ENCODE measurements at regions not wholly inside any gene's neighbourhood (a gene's known extent, or its start where the extent isn't known, plus 50 kb on each side); places are given as distances from the start of the nearest gene placed in this dataset.

- intact Hi-C loops (cut with micrococcal nuclease): no loop called here
- Histone ChIP-seq H3K36me3 (ENCODE audit: insufficient read depth, low read length) (no peaks in the 10 kb centered on the region), H3K9me3 (ENCODE audit: control insufficient read depth in 1 of 2, low read length in 2 of 2) (no peaks in the 10 kb centered on the region), H3K27ac (ENCODE audit: low read depth, low read length) (no peak overlapping the region), H3K27me3 (ENCODE audit: insufficient read depth, low read length) (no peaks in the 10 kb centered on the region), H3K4me1 (ENCODE audit: insufficient read depth, low read length) (peaks cover 59% of the 10 kb centered on the region), H3K4me3 (ENCODE audit: low read length in 2 of 2) (no peak overlapping the region)
- Mint-ChIP-seq H3K4me3 (peak overlapping the region; percentile 14 to 82 (median 56)), H3K27me3 (no peaks in the 10 kb centered on the region), H3K36me3 (peaks cover 0 to 3% of the 10 kb centered on the region in 2 donors), H3K4me1 (peaks cover 18 to 73% (median 52%) of the 10 kb centered on the region in 4 donors), H3K27ac (peak overlapping the region; percentile 61 to 96 (median 91)), H3K9me3 (peaks cover 0 to 14% (median 2%) of the 10 kb centered on the region in 8 donors)
- DNase-seq: peak in 4 of 5 donors; percentile 12 to 41 (median 28)
- ChIA-PET POLR2A (ENCODE audit: partially characterized antibody) (interaction anchor here (1.3 kb wide), 1 partner anchor 13 kb away, joined by 3 read pairs; no protein-coding TSS in a partner anchor), CTCF (ENCODE audit: partially characterized antibody) (no interaction called here)
Measured at GRCh38 chr15:85927931-85928537, 133.3 kb upstream of the KLHL25 start.

GRCh38 chr15:85929786-85930185 is 135.1 kb upstream of the KLHL25 start:
- peaks cover 18 to 67% (median 49%) of the 10 kb centered on the region in 4 donors for H3K4me1 Mint-ChIP-seq
- DNase-seq: no peak
- intact Hi-C loops (cut with micrococcal nuclease): no loop called here
- peak overlapping the region in 6 of 7 donors; percentile 68 to 92 (median 75) for H3K27ac Mint-ChIP-seq
- peak overlapping the region in 1 of 8 donors; percentile 25 for H3K4me3 Mint-ChIP-seq
- Histone ChIP-seq H3K4me3 (ENCODE audit: low read length in 2 of 2) (no peak overlapping the region), H3K27ac (ENCODE audit: low read depth, low read length) (no peak overlapping the region), H3K36me3 (ENCODE audit: insufficient read depth, low read length) (no peaks in the 10 kb centered on the region), H3K9me3 (ENCODE audit: control insufficient read depth in 1 of 2, low read length in 2 of 2) (no peaks in the 10 kb centered on the region), H3K4me1 (ENCODE audit: insufficient read depth, low read length) (peaks cover 57% of the 10 kb centered on the region), H3K27me3 (ENCODE audit: insufficient read depth, low read length) (no peaks in the 10 kb centered on the region)
- peaks cover 0 to 14% (median 2%) of the 10 kb centered on the region in 8 donors for H3K9me3 Mint-ChIP-seq
- ChIA-PET POLR2A (ENCODE audit: partially characterized antibody) (no interaction called here), CTCF (ENCODE audit: partially characterized antibody) (no interaction called here)
- H3K36me3 Mint-ChIP-seq: peaks cover 0 to 3% of the 10 kb centered on the region in 2 donors
- H3K27me3 Mint-ChIP-seq: peaks cover 0 to under 1% of the 10 kb centered on the region in 2 donors

GRCh38 chr15:85932391-85932790 is 137.7 kb upstream of the KLHL25 start:
- H3K4me3 ChIP-seq (ENCODE audit: low read length in 2 of 2): no peak overlapping the region
- peak overlapping the region in 1 of 7 donors; percentile 66 for H3K27ac Mint-ChIP-seq
- ChIA-PET POLR2A (ENCODE audit: partially characterized antibody) (no interaction called here), CTCF (ENCODE audit: partially characterized antibody) (no interaction called here)
- intact Hi-C loops (cut with micrococcal nuclease): no loop called here
- no peak overlapping the region for H3K27ac ChIP-seq (ENCODE audit: low read depth, low read length)
- H3K4me3 Mint-ChIP-seq: peak overlapping the region in 1 of 8 donors; percentile 27
- H3K27me3 ChIP-seq (ENCODE audit: insufficient read depth, low read length): no peaks in the 10 kb centered on the region
- H3K27me3 Mint-ChIP-seq: peaks cover 0 to 1% of the 10 kb centered on the region in 2 donors
- peaks cover 38% of the 10 kb centered on the region for H3K4me1 ChIP-seq (ENCODE audit: insufficient read depth, low read length)
- DNase-seq: no peak
- H3K9me3 Mint-ChIP-seq: peaks cover 0 to 4% (median 2%) of the 10 kb centered on the region in 8 donors
- no peaks in the 10 kb centered on the region for H3K9me3 ChIP-seq (ENCODE audit: control insufficient read depth in 1 of 2, low read length in 2 of 2)
- H3K36me3 ChIP-seq (ENCODE audit: insufficient read depth, low read length): no peaks in the 10 kb centered on the region
- peaks cover 0 to 3% of the 10 kb centered on the region in 2 donors for H3K36me3 Mint-ChIP-seq
- H3K4me1 Mint-ChIP-seq: peaks cover 14 to 44% (median 35%) of the 10 kb centered on the region in 4 donors

- Mint-ChIP-seq H3K9me3 (peaks cover 0 to 3% (median 0%) of the 10 kb centered on the region in 8 donors), H3K27me3 (peaks cover 0 to 3% of the 10 kb centered on the region in 2 donors)
- CTCF ChIA-PET (ENCODE audit: partially characterized antibody): no interaction called here
Measured at GRCh38 chr15:85934691-85935090, 140.0 kb upstream of the KLHL25 start.

GRCh38 chr15:85935182-85935581 is 140.5 kb upstream of the KLHL25 start:
- no peaks in the 10 kb centered on the region for H3K36me3 ChIP-seq (ENCODE audit: insufficient read depth, low read length)
- intact Hi-C loops (cut with micrococcal nuclease): no loop called here
- no peak overlapping the region for H3K4me3 Mint-ChIP-seq
- no peaks in the 10 kb centered on the region for H3K27me3 ChIP-seq (ENCODE audit: insufficient read depth, low read length)
- peaks cover 0 to 3% of the 10 kb centered on the region in 2 donors for H3K27me3 Mint-ChIP-seq
- peaks cover 0 to 3% of the 10 kb centered on the region in 2 donors for H3K36me3 Mint-ChIP-seq
- no peak overlapping the region for H3K27ac ChIP-seq (ENCODE audit: low read depth, low read length)
- CTCF ChIA-PET (ENCODE audit: partially characterized antibody): no interaction called here
- peaks cover 11% of the 10 kb centered on the region for H3K4me1 ChIP-seq (ENCODE audit: insufficient read depth, low read length)
- H3K9me3 ChIP-seq (ENCODE audit: control insufficient read depth in 1 of 2, low read length in 2 of 2): no peaks in the 10 kb centered on the region
- H3K4me1 Mint-ChIP-seq: peaks cover 0 to 16% (median 13%) of the 10 kb centered on the region in 4 donors
- H3K27ac Mint-ChIP-seq: no peak overlapping the region
- peaks cover 0 to 3% (median 0%) of the 10 kb centered on the region in 8 donors for H3K9me3 Mint-ChIP-seq
- no peak overlapping the region for H3K4me3 ChIP-seq (ENCODE audit: low read length in 2 of 2)
- POLR2A ChIA-PET (ENCODE audit: partially characterized antibody): no interaction called here
- DNase-seq: no peak

More at GRCh38 chr15:85934691-85935090, 140.0 kb upstream of the KLHL25 start:
- H3K4me1 Mint-ChIP-seq: peaks cover 0 to 21% (median 17%) of the 10 kb centered on the region in 4 donors
- H3K4me3 Mint-ChIP-seq: no peak overlapping the region
- Histone ChIP-seq H3K36me3 (ENCODE audit: insufficient read depth, low read length) (no peaks in the 10 kb centered on the region), H3K4me1 (ENCODE audit: insufficient read depth, low read length) (peaks cover 15% of the 10 kb centered on the region), H3K4me3 (ENCODE audit: low read length in 2 of 2) (no peak overlapping the region), H3K27me3 (ENCODE audit: insufficient read depth, low read length) (no peaks in the 10 kb centered on the region), H3K9me3 (ENCODE audit: control insufficient read depth in 1 of 2, low read length in 2 of 2) (no peaks in the 10 kb centered on the region), H3K27ac (ENCODE audit: low read depth, low read length) (no peak overlapping the region)
- intact Hi-C loops (cut with micrococcal nuclease): no loop called here
- H3K36me3 Mint-ChIP-seq: peaks cover 0 to 3% of the 10 kb centered on the region in 2 donors
- DNase-seq: no peak
- no peak overlapping the region for H3K27ac Mint-ChIP-seq
- POLR2A ChIA-PET (ENCODE audit: partially characterized antibody): no interaction called here

GRCh38 chr15:85937661-85938060 is 142.0 kb upstream of the AGBL1 start:
- H3K4me3 ChIP-seq (ENCODE audit: low read length in 2 of 2): no peak overlapping the region
- Mint-ChIP-seq H3K9me3 (peaks cover 0 to 3% (median 0%) of the 10 kb centered on the region in 8 donors), H3K27me3 (peaks cover 2 to 3% of the 10 kb centered on the region in 2 donors), H3K27ac (peak overlapping the region in 1 of 7 donors; percentile 37), H3K36me3 (no peaks in the 10 kb centered on the region), H3K4me3 (no peak overlapping the region), H3K4me1 (peaks cover 0 to 3% (median under 1%) of the 10 kb centered on the region in 4 donors)
- H3K27me3 ChIP-seq (ENCODE audit: insufficient read depth, low read length): no peaks in the 10 kb centered on the region
- POLR2A ChIA-PET (ENCODE audit: partially characterized antibody): no interaction called here
- no peaks in the 10 kb centered on the region for H3K9me3 ChIP-seq (ENCODE audit: control insufficient read depth in 1 of 2, low read length in 2 of 2)
- no peak for DNase-seq
- no peak overlapping the region for H3K27ac ChIP-seq (ENCODE audit: low read depth, low read length)
- CTCF ChIA-PET (ENCODE audit: partially characterized antibody): no interaction called here
- no peaks in the 10 kb centered on the region for H3K36me3 ChIP-seq (ENCODE audit: insufficient read depth, low read length)
- intact Hi-C loops (cut with micrococcal nuclease): no loop called here
- no peaks in the 10 kb centered on the region for H3K4me1 ChIP-seq (ENCODE audit: insufficient read depth, low read length)

- no peaks in the 10 kb centered on the region for H3K36me3 Mint-ChIP-seq
- intact Hi-C loops (cut with micrococcal nuclease): no loop called here
Measured at GRCh38 chr15:85941186-85941855, 138.3 kb upstream of the AGBL1 start.

More at GRCh38 chr15:85941186-85941855, 138.3 kb upstream of the AGBL1 start:
- Mint-ChIP-seq H3K4me3 (no peak overlapping the region), H3K27ac (no peak overlapping the region), H3K4me1 (peaks cover 0 to 1% (median 0%) of the 10 kb centered on the region in 4 donors), H3K27me3 (peaks cover 1 to 3% of the 10 kb centered on the region in 2 donors), H3K9me3 (peaks cover 0 to 2% (median 0%) of the 10 kb centered on the region in 8 donors)
- H3K4me1 ChIP-seq (ENCODE audit: insufficient read depth, low read length): no peaks in the 10 kb centered on the region
- H3K9me3 ChIP-seq (ENCODE audit: control insufficient read depth in 1 of 2, low read length in 2 of 2): no peaks in the 10 kb centered on the region
- no peaks in the 10 kb centered on the region for H3K27me3 ChIP-seq (ENCODE audit: insufficient read depth, low read length)
- H3K4me3 ChIP-seq (ENCODE audit: low read length in 2 of 2): no peak overlapping the region
- no peak overlapping the region for H3K27ac ChIP-seq (ENCODE audit: low read depth, low read length)
- CTCF ChIA-PET (ENCODE audit: partially characterized antibody): no interaction called here
- POLR2A ChIA-PET (ENCODE audit: partially characterized antibody): interaction anchor here (1.2 kb wide), 1 partner anchor 14 kb away, joined by 3 read pairs; no protein-coding TSS in a partner anchor
- no peak for DNase-seq
- no peaks in the 10 kb centered on the region for H3K36me3 ChIP-seq (ENCODE audit: insufficient read depth, low read length)

All from CD4-positive, alpha-beta memory T cell (primary cell).